Stimulated activated CD4-positive, alpha-beta T cell treated with anti-CD3 and anti-CD28 coated beads, Interleukin-1b, Interleukin-23, amount 100 ng/mL, for 4 hours (primary cell): ENCODE measurements at regions not wholly inside any gene's neighbourhood (a gene's known extent, or its start where the extent isn't known, plus 50 kb on each side); places are given as distances from the start of the nearest gene placed in this dataset.

ENCODE experiments used
- DNase-seq, 2 donors: peaks; one replicate each; pipeline ENCODE4 v3.0.0-alpha.2; 2020; ENCODE audit warnings: low read depth in 2 of 2

DNA sequence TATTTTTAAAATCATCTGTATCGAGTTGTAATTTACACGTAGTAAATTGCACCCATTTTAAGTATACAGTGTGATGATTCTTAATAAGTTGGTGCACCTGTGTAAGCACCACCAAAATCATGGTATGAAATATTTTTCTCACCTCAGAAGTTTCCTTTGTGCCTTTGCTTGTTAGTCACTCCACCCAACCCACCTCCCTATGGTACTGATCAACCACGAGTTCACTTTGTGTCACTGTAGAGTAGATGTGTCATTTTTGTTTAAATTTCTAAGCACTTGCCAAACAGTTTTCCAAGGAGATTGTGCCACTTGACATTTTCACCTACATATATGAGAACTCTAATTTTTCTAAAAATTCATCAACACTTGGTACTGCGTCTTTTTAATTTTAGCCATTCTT lies 806.5 kb downstream of the TLR4 start:
- no peak for DNase-seq

DNA sequence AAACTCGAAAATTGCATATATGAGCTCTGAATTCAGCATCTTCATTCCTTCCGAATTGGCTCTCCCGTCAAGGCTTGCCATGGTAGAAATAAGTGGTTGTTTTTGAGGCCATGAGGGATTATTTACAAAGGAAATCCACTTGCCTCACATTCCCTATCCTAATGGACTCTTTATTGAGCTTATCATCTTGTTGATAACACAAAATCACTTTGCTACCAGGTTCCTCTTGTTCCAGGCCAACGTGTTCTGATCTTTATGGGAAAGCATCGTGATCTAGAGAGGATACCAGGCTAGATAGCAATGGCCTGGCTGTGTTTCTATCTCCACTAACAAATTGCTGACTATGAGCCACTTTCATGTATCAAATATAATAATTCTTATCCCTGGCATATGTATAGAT lies 811.7 kb downstream of the TLR4 start:
- DNase-seq: no peak

GRCh38 chr9:118521261-118521660 lies 817.1 kb downstream of the TLR4 start:
- DNase-seq: no peak

DNA sequence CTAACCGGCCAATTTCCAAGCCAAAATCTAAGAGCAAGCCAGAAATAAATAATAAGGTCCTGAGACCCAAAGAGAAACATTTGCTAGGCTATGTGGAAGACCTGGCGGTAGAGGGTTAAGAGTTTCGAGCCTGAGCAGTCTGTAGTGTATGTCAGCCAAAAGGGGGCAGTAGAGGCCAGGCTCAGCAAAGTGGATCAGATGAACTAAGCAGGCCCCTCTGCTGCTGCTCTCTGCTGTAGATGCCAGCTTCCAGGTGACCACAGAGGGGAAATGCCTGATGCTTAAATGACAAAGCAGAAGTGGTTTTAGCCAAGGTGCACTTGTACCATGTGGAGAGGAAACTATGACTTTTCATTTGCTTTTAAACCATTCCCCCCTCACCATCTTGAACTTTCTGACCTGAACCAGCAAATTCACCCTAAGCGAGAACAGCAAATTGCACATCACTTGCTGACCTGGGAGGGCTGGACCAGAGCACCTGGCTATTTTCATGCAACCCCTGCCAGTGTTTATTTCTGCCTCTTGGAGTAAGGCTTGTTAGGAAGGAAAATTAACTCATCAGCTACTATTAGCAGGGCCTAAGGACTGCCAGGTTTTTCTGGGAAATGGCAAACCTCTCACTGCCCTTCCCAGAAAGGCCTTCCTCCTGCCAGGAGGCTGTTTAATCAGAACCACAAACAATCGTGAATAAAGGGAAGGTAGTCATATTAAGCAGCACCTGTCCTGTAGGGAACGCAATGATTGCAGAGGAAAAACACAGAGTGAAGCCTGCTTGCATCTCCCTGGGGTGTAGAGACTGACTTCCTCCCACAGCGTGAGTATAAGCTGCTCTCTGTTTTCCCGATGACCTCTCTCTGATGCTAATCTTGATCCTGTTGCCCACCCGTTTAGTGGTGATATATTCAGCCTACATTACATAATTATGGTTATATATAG lies 818.2 kb downstream of the TLR4 start:
- no peak for DNase-seq

DNA sequence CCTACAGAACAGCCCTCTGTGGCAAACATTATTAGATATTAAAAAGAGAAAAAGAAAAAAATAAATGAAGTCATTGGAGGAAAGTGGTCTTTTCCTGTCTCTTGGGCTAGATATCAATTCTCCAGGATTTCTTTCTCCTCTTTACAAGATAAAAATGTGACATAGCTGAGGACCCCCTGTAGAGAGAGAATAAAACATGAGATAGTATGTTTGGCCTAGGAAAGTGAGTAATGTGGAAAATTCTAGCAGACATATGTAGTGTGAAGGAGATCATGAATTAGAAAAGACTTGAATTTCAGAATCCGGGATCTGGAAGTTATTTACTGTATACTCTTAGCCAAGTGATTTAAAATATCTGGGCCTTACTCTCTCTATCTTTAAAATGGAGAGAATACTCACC lies 823.1 kb downstream of the TLR4 start:
- no peak for DNase-seq

DNA sequence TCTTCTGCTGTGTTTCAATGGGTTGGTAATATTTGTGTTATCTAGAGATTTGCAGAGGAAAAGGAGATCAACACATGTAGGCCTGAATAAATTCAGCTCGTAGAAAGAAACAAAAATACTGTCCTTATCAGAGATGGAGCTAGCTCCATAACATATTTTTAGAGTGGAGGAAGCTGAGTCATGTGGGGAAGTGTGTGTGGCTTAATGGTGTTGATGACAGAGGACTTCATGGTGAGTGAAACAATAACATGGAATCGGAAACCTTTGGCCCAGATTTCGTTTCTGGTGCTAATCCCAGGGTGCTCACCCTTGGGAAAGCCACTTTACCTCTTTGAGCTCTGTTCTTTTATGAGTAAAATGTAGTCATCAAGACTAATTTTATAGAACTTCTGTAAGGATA lies 825.0 kb downstream of the TLR4 start:
- no peak for DNase-seq

DNA sequence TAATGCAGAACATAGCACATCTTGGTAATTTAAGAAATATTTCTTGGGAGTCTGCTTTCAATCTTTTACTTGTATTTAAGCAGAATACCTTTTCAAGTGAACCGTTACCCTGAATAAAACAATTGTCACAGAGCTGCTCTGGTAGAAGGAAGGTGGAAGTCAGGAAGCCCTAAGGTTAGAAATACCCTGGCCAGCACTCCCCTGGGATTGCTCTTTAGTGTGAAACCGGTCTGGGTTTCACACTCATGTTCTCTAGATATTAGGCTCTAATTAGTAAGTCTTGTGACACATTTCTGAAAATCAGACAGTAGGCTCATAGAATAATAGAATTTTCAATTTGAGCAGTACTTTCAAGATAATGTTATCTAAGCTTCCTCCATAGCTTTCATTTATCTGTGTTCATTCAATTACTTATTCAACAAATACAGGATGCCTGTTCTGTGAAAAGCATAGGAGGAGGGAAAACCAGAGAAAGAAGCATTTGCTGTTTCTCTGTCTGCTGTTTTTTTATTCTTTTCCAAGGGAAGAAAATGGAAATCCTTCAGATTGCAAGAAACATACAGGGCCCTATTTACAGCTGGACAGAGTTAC lies 825.5 kb downstream of the TLR4 start:
- DNase-seq: no peak

DNA sequence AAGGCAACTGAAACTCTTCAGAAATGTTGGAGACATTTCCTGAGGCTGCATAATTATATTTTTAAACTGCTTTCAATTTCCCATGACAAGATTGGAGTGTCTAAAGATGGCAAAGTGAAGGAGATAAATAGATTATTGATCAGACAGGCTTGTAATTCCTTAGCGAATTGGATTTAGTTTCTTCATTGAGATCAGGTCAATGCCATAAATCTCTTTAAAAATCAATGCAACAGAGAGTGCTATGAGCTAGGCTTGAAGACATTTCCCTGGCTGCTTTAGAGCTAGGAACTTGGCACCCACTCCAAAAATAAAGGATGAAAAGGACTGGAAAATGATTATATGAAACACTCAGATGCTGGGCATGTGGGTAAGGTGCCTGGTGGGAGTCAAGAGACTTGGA lies 828.4 kb downstream of the TLR4 start:
- DNase-seq: no peak

- DNase-seq: no peak
These were observed 828.9 kb downstream of the TLR4 start for GRCh38 chr9:118533101-118533500.

- DNase-seq: no peak
These were observed 829.6 kb downstream of the TLR4 start for GRCh38 chr9:118533850-118534249.

DNA sequence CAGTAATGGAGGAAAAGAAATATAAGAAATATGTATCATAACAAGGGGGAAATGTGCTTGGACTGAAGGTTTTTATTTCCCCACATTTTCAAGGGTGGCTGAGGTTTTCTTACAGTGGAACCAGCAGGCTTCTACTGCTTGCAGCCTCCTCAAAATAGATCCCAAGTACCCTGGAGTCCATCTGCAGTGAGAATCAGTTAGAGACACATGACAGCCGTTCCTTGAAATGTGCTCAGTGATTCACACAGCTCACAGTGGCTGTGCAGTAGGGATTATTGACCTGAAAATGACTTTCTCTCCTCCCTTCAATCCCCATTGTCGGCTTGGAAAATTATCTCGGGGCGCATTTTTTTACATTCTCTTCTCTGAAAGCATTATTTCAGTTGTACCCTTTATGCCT lies 832.0 kb downstream of the TLR4 start:
- no peak for DNase-seq

GRCh38 chr9:118538959-118539358 lies 830.3 kb downstream of the BRINP1 start:
- DNase-seq: no peak

DNA sequence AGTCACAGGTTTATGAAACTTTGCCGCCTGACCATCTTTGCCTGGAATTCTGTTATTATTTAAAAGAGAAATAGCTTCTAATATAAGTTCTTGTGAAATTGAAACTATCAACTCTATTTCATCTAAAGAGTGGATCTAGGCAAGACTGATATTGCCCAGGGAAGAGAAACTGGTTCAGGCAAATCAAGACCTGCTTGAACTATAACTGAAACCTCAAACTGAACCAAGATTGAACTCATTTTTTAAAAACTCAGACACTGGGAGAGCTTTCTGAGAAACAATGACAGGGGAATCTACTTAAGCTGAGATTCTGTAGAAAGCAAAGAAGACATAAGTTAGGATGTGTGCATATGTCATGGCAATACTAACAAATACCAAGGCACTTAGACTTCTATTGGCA lies 815.8 kb downstream of the BRINP1 start:
- no peak for DNase-seq

GRCh38 chr9:118554987-118555386 lies 814.2 kb downstream of the BRINP1 start:
- no peak for DNase-seq

GRCh38 chr9:118558026-118558425 lies 811.2 kb downstream of the BRINP1 start:
- DNase-seq: no peak

GRCh38 chr9:118558891-118559290 lies 810.3 kb downstream of the BRINP1 start:
- DNase-seq: no peak

- no peak for DNase-seq
These were observed 808.2 kb downstream of the BRINP1 start for GRCh38 chr9:118561051-118561450.

DNA sequence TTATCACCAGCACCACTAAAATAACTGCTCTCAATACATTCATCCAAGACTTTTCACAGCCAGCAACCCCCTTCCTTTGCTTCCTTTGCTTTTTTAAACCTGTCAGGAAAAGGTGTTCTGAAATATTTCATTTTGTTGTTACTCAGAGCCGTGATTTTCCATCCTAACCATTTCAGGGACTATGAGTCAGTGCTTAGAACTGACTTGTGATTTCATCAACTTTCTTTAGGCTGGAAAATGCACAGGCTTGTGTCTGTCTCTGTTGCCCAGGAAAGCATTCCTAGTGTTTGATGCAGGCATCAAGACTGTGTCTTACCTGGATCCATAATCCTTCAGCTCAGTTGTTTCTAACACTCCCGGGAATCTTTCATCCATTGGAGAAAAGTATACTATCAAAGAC lies 805.6 kb downstream of the BRINP1 start:
- DNase-seq: no peak

DNA sequence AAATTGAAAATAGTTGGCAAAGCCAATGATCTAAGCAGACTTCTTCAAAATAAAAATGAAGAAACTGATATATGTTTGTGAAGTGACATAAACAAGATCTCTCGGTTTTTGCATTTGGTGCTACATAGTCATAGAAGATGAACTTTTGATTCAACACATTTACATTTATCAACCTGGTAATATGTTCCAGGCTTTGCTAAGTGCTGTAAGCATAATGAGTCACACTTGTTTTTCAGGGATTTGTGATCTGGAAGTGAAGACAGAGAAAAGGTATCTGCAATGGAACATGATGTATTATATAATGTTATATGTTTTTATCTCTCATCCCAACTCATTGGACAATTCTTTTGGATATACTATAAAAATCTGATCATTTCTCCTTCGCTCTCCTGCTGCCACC lies 801.4 kb downstream of the BRINP1 start:
- DNase-seq: no peak

DNA sequence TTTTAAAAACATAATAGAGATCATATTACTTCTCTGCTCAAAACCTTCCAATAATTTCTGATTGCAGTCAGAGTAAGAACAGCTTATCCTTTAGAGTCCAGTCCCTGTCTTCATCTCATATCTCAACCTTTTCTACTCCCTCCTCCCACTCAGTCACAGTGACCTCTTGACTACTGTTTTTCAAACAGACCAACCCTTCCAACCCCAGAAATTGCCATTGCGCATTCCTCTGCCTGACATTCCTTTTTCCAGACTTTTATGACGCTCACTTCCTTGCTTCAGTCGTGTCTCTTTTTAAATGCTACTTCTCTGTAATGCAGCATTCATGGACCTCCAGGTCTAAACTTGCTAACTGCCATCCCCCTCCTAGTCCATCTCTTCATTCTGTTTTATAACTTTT lies 800.5 kb downstream of the BRINP1 start:
- DNase-seq: no peak

DNA sequence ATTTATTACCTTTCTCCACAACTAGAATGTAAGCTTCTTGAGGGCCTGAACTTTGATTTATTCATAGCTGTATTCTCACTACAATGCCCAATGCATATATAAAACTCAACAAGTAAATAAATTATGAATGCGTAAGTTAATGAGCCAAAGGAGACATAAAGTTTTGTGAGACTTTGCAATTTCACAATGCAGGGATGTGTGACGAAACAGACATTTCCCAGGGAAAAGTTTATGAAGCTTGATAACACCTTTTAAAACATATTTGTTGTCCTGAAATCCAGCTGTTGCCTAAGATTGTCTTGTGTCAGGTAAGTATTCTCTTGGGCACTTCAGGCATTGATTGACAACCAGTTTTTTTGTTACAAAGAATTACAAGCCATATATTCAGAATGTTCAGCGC lies 800.1 kb downstream of the BRINP1 start:
- DNase-seq: no peak

DNA sequence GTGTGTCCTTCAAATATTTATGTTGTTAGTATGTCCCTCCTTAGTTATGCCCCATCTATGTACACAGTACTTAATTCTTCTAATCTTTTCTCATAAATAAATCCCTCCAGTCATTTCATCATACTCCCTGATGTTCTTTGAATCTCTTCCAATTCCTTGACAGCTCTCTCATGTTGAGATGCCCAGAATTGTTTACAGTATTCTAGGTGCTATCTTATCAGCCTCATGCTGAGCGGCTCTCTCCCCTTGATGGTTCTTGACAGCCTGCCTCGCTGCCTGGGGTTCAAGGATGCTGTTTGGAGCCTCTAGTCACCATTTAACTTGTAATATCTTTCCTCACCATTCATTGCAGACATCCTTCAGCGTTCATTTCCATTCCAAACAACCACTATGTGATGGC lies 799.2 kb downstream of the BRINP1 start:
- DNase-seq: no peak

DNA sequence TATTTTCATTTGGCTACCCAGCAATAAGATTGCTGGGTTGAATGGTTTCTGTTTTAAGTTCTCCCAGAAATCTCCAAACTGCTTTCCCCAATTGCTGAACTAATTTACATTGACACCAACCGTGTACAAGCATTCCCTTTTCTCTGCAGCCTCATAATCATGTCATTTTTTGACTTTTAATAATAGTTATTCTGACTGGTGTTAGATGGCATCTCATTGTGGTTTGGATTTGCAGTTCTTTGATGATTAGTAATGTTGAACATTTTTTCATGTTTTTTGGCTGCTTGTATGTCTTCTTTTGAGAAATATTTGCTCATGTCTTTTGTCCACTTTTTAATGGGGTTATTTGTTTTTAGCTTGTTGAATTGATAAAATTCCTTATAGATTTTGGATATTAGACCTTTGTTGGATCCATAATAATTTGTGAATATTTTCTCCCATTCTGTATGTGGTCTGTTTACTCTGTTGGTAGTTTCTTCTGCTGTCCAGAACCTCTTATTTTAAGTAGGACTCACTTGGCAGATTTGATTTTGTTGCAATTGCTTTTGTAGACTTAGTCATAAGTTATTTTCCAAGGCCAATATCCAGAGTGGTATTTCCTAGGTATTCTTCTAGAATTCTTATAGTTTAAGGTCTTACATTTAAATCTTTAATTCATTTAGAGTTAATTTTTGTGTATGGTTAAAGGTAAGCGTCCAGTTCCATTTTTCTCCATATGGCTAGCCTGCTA lies 793.7 kb downstream of the BRINP1 start:
- no peak for DNase-seq
